Mucosa of descending colon (tissue), 3 donors: ENCODE measurements at regions not wholly inside any gene's neighbourhood (a gene's known extent, or its start where the extent isn't known, plus 50 kb on each side); places are given as distances from the start of the nearest gene placed in this dataset.

Source experiments
- ATAC-seq: fragments of 200-7000 bp; cut with Tn5 transposase; one replicate; pipeline ENCODE4 v1.9.1; 2020; ENCODE audit warnings: mild to moderate bottlenecking, moderate library complexity
- DNase-seq, 3 donors: peaks; one replicate each; pipeline ENCODE4 v3.0.0-alpha.2; 2020
- H3K36me3 ChIP-seq: fragments of 200-600 bp; one replicate; pipeline ENCODE4 v1.8.0; 2021; ENCODE audit warnings: low read depth, mild to moderate bottlenecking
- H3K4me1 ChIP-seq: fragments of 200-600 bp; one replicate; pipeline ENCODE4 v1.8.0; 2021; ENCODE audit warnings: low read depth, mild to moderate bottlenecking
- H3K4me3 ChIP-seq: fragments of 200-600 bp; one replicate; pipeline ENCODE4 v1.8.0; 2021; ENCODE audit warnings: mild to moderate bottlenecking
- H3K9me3 ChIP-seq: fragments of 200-600 bp; one replicate; pipeline ENCODE4 v1.8.0; 2021; ENCODE audit warnings: mild to moderate bottlenecking
- CTCF ChIP-seq: fragments of 200-600 bp; IDR thresholded peaks from one replicate; pipeline ENCODE4 v1.8.0; 2022; ENCODE audit warnings: antibody characterized with exemption, mild to moderate bottlenecking
- intact Hi-C, 2 donors: fragments of 100-400 bp; cut with DNase I in 1 of 2; cut with micrococcal nuclease in 1 of 2; formaldehyde crosslinking; loops; one replicate each; pipeline versions ENCODE4 v1.11.0 to v1.11.1; 2022; cut with DNase I, micrococcal nuclease
- donor health status: DM: no; HTN: no; CAD: no; lungs with moderate emphysema.
- donor health status: DM: no; HTN: no; CAD: no.
- donor health status: DM: no; HTN: yes; CAD: no.

- DNase-seq (no peak), ATAC-seq (no peak)
- no peaks in the 10 kb centered on the region for H3K36me3 ChIP-seq
- no peak for TF ChIP-seq CTCF
- H3K4me1 ChIP-seq: no peaks in the 10 kb centered on the region
- intact Hi-C loops: no loop called here
- H3K9me3 ChIP-seq: no peaks in the 10 kb centered on the region
- H3K4me3 ChIP-seq: no peak overlapping the region
Observed at GRCh38 chr6:141252828-141253608, 879.7 kb upstream of the GJE1 start.

- Histone ChIP-seq H3K4me1 (no peaks in the 10 kb centered on the region), H3K36me3 (no peaks in the 10 kb centered on the region), H3K9me3 (no peaks in the 10 kb centered on the region), H3K4me3 (no peak overlapping the region)
- ATAC-seq: no peak
- no peak for DNase-seq
- intact Hi-C loops: no loop called here
- TF ChIP-seq CTCF: no peak
Observed at GRCh38 chr6:141251286-141251685, 881.4 kb upstream of the GJE1 start.

- Histone ChIP-seq H3K9me3 (no peaks in the 10 kb centered on the region), H3K4me3 (no peak overlapping the region), H3K36me3 (no peaks in the 10 kb centered on the region), H3K4me1 (no peaks in the 10 kb centered on the region)
- no peak for TF ChIP-seq CTCF
- intact Hi-C loops: no loop called here
- DNase-seq (no peak), ATAC-seq (no peak)
Observed at GRCh38 chr6:141248021-141248799, 884.5 kb upstream of the GJE1 start.

- Histone ChIP-seq H3K9me3 (no peaks in the 10 kb centered on the region), H3K36me3 (no peaks in the 10 kb centered on the region), H3K4me1 (no peaks in the 10 kb centered on the region), H3K4me3 (no peak overlapping the region)
- intact Hi-C loops: no loop called here
- no peak for TF ChIP-seq CTCF
- ATAC-seq: no peak
- no peak for DNase-seq
Observed at GRCh38 chr6:141244366-141244765, 888.4 kb upstream of the GJE1 start.

GRCh38 chr6:141242957-141243356, 889.8 kb upstream of the GJE1 start:
- Histone ChIP-seq H3K4me3 (no peak overlapping the region), H3K9me3 (no peaks in the 10 kb centered on the region), H3K36me3 (no peaks in the 10 kb centered on the region), H3K4me1 (no peaks in the 10 kb centered on the region)
- no peak for ATAC-seq
- DNase-seq: no peak
- intact Hi-C loops: no loop called here
- no peak for TF ChIP-seq CTCF
